ENCODE measurements at regions not wholly inside any gene's neighbourhood (a gene's known extent, or its start where the extent isn't known, plus 50 kb on each side); places are given as distances from the start of the nearest gene placed in this dataset.

DNA sequence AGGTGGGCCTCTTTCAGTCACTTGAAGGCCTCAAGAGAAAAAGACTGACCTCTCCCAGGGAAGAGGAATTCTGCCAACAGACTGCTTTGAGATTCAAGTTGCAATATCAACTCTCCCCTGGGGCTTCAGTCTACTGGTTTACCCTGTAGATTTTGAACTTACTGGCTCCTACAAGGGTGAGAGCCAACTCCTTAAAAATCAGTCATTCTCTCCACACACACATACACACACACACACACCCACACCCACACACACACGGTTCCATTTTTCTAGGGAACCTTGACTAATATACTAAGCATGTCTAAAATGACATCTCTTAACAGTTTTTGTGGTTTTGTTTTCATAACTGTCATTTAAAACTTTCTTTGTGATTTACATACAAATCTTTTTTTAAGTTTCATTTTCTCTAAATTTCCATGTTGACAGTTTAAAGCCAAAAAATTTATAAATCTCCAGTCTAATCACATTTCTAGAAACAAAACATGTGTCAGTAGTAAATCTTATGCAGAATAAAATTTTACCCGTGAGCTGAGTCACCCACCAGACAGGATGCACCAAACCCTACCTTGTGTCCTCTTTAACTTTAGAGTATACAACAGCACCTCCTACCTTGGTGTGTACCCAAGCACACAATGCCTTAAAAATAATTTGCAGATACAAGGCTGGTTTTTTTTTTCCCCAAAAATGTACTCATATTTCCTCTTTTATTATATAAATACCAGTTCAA lies 394.6 kb downstream of the AEBP2 start:
- no peak for DNase-seq

DNA sequence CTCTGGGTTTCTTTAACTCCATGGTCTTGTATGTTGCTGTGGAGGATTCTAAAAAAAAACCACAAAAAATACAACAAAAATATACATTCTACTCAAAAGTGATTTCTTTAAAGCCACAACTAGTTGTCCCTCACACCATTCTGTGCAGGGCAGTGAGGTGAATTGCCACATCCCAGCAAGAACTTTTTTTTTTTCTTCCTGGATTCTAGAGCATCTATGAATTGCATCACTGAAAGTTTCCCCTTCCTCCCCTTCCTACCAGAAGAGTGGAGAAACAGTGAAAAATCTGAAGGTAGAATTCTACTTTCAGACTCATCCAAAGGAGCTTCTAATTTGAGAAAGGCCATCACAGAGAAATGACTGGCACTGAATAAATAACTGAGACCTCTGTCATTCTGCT lies 395.3 kb downstream of the AEBP2 start:
- no peak for DNase-seq

DNA sequence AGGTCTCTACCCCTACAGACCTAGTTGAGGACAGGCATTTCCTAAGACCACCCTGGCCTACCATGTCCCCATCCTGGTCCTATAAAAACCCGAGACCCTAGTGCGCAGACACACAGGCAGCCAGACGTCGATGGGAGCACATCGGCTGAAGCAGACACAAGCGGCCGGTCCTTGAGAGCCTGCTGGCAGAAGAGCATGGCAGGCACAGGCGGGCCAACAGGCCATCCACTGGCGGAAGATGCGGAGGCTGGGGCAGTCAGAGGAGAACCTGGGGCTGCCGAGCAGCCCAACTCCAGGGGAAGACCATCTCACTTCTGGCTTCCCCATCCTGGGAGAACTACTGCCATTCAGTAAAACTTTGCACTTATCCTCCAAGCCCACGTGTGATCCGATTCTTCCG lies 396.8 kb downstream of the AEBP2 start:
- DNase-seq = no peak

DNA sequence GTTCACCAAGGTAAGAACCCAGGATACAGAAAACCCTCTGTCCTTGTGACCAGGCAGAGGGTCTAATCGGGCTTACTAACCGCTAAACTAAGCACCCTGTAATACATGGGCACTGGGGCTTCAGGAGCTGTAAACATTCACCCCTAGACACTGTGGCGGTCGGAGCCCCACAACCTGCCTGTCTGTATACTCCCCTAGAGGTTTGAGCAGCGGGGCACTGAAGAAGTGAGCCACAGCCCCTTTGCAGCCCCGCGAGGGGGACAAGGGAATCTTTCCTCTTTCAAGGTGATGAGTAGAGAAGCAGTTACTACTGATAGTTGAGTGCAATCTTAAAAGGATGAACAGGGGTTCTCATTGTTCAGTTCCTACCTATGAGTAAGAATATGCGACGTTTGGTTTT lies 397.2 kb downstream of the AEBP2 start:
- no peak for DNase-seq

DNA sequence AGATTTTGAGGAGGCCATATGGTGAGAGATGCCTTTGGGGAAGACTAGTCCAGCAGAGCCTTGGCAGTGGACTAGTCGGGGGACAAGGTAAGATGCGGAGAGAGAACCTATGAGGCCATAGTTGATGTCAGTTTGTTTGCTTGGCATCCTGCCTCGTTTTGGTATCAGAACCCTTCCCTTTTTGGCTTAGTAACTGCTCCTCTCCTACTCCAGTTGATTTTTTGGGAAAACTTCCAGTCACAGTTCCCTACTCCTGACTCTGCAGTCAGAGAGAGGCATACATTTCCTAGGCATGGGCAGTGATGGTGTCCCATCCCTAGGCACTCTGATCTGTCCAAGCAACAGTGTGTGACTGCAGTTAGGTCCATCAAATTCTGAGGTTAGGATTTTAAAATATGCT lies 398.3 kb downstream of the AEBP2 start:
- DNase-seq = no peak

DNA sequence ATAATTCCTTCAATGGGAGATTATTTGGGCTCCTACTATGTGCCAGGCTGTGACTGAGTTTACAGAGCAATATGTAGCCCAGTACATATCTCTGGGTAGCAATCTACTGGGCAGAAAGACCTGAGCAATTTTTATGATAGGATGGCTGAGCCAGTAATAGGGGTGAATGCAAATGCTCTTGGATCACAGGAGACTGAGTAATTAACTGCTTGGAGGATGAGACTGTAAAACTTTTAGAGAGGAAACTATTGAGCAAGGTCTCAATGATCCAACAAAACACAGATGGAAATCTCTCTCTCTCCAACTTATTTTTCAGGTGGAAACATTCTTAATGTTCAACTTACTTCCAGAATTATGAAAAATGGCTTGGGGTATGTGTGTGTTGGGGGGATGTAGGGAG lies 402.2 kb downstream of the AEBP2 start:
- no peak for DNase-seq

DNA sequence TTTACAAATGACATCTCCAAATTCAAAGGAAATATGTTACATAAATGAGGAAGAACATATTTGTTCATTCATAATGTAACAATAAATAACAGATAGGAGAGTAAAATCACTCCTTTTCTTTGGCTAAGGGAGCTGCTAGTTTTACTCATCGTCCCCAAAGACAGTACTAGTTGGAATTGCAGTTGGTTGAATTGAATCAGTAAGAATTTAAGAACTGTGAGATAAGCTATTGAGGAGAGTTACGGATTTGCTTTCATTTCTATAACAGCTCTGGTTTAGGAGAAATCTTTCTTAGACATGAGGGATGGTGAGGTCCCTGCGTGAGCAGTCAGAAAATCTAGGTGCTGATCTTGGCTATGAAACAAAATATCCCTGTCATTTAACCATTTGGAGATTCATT lies 402.8 kb downstream of the AEBP2 start:
- DNase-seq = no peak

DNA sequence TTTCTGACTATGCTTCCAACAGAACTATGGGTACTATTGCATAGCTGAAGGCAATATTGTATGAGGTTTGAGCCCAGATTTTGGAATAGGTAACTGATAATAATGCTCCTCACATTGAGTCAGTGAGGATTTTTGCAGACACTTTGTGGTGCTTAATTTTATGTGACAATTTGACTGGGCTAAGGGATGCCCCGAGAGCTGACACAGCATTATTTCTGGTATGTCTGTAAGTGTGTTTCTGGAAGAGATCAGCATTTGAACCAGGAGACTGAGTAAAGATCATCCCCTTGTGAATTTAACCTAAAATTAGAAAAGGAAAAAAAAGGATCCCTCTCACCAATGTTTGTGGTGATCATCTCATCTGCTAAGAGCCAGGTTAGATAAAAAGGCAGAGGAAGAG lies 404.9 kb downstream of the AEBP2 start:
- DNase-seq = no peak

DNA sequence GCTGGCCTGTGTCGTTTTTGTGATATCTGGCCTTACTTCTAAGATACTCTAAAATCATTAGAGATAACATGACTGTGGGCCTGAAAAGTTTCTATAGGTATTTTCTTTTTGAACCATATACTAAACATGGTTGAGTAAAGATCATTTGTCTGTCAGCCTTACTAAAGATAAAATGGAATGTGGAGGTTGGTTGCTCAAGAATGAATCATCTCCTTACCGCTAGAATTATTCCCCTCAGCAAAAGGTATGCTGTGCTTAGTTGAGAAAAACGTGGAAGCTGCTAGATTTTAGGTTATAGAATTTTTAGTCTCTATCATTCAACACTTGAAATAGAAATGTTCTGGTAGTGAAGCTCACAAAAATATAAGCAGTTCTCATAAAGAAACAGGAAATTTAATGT lies 407.3 kb downstream of the AEBP2 start:
- DNase-seq = no peak

DNA sequence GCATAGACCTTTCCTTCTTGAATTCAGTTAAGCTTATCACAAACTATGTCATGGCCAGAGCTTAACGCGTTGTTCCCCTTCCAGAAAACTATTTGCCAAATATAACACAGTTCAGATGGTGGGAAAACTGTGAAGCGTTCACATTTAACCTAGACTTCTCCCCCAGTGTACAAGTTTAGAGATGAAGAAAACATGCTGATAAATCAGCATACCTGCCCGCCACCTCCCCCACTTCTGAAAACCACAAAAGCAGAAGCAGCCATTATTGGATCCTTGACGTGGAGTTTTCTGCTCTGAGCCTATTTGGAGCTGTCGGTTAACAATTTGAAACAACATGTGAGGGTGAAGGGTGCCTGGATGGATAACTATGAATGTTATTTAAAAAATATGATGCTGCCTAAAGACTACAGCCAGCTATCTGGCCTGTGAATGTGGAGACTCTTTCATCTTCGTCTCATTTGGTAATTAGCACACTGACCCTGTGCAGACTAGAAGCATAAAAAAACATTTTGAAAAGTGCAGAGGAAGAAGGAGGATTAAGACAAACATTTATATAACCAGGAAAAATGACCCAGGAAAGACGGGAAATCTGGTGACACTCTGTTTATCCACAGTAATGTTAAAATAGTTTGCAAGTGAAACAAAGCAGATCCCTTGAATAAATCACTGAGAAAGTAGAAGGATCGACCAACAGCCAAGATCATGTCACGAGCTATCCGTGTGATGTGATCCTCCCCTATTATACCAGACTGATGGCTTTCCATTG lies 408.2 kb downstream of the AEBP2 start:
- DNase-seq = no peak

DNA sequence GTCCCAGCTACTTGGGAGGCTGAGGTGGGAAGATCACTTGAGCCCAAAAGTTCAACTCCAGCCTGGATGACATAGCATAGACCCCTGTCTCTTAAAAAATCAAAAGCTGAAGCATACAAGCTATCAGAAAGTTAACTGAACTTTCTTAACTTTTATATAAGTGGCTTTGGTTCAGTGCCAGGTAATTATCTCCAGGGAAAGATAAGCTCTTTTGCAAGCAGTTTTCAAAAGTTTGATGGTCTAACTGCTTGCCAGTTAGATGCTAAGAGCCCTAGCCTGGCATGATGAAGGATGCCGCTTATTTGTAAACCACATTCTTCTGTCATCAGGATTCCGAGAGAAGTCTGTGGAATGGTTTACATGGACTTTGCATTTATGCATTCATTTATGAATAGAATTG lies 409.1 kb downstream of the AEBP2 start:
- no peak for DNase-seq

DNA sequence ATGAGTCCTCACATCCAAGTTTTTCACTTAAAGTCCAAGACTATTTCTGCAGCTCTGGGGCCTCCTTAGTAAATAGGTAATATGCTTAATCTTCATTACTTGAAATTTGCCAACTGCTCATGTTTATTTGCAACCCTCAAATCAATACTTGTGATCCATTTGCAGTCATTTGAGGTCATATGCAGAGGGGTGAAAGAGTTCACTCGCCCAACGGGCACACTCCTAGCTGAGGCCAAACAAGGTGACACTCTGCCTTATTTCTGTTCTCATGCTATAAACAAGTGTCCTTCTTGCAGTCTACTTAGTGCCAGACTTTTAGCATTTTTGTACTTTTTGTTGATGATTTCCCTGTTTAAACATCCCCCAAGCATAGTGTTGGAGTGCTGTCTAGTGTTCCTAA lies 409.9 kb downstream of the AEBP2 start:
- DNase-seq = no peak

DNA sequence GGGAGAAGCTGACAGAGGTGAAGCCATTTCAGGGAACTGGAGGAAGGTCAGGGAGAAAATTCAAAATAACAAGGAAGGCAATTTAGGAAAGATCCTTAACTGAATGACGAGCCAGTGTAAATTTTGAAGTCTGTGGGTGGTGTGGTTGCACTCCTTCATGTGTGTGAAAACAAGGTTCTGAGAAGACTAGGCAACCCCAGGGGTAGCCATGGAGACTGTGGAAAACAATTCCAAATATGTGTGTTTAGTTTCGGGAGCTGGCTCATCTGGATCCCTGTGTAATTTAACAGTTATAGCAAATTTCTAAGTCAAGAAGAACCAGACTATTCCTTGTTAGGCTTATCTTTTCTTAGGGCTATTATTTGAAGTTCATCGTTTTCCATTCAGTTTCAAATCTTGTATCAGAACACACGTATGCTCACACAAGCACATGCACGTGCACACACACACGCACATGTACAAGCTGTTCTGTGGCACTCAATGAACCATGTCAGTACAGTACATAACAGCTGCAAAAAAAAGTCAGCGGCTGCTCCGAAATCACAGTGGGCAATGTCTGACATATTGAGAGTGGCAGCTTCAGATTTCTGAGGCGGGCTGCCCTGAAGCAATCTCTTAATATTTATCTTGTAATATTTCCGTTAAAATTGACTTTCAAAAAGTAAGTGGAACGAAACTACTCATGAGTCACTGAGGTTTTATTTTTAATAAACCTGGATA lies 411.2 kb downstream of the AEBP2 start:
- no peak for DNase-seq

DNA sequence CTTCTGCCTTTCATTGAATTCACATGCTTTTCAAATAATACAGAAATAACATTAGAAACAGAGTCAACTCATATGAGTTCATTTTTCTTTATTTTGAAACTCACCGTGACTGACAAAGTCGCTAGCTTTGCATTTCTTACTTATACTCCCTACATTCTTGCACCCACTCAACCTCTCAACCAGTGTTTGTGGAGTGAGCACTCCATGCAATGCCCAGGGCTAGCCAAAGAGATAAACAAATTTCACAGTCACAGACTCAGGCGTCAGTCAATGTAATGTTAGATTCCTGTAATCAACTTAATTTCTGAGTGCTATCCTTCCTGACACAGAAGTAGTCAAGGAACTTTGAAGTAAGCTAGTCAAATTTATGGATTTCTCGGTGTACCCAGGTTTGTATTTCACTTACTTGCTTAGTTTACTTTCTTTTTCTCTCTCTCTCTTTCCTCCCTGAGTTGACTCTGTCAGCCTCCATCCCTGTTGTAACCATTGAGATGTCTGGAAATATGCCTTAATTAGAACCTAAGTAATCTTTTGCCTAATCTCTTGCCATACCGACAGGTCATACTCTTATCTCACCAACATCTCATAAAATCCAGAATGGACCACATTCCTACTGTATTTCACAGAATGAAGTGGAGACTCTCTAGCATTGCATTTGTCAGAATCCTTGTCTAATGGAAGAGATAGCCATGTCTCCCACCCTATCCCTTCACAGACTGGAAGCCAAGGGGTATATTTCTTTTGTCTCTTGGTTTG lies 413.0 kb downstream of the AEBP2 start:
- no peak for DNase-seq

DNA sequence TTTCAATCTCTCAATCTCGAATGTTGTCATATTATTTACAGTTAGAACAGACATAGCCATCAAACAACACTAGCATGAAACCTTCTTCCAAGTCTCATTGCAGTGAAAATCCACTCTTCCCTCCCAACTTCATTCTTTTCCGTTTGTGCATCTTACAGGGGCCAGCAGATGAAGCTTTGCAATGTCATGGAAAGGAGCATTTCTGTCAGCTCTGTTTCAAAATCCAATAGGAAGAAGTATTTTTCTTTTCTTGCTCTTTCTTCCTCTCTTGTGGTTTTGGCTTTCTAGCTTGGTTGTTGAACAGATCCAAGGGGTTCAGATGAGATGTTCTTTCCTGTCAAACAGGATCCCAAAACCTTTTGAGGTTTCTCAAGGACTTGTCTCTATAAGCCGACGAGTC lies 416.6 kb downstream of the AEBP2 start:
- DNase-seq = no peak

DNA sequence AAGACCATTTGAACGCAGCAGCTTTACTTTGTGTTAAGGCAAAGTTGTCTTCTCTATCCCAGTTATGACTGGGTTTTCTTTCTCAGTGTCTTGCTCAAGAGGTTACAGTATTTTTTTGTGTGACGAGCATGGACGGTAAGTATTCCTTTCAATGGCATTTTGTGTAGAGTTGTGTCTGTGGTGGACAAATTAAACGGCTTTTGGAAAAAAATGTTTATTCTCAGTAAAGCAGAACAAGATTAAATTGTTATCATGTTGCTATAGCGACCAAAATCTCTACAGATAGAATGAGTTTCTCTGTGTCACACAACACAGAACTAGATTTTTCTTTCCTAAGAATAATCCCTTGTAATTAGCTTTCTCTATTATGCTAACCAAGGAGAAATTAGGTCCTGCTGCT lies 417.1 kb downstream of the AEBP2 start:
- DNase-seq = no peak

DNA sequence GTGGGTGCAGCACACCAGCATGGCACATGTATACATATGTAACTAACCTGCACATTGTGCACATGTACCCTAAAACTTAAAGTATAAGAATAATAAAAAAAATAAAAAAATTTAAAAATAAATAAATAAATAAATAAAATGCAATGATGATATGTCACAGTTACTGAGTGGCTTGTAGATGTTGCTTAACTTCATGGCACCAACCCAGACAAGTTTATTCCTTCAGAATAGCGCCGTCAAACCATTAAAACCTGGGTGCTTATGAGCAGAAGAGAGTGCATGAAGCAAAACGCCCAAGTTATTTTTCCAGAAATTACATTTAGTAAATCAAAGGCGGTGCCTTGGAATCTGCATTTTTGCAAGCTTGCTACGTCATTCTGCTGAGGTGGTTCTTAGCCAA lies 417.9 kb downstream of the AEBP2 start:
- no peak for DNase-seq

DNA sequence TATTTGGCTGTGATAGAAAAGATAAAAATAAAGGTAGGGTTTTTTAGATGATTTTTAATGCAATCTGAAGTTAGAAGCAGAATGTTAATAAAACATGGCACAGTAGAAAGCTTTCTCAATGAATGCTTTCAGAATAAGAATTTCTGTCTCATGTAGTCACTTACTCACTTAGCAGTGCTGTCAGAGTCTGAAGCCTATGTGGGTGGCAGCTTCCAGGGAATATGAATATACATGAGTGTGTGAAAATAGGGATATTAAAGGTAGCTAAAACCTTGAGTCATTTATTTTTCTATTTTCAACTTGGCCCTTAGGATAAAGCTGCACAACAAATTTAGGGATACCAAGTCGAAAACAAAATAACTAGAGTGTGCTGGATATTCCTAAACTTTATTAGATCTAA lies 427.9 kb downstream of the AEBP2 start:
- no peak for DNase-seq

DNA sequence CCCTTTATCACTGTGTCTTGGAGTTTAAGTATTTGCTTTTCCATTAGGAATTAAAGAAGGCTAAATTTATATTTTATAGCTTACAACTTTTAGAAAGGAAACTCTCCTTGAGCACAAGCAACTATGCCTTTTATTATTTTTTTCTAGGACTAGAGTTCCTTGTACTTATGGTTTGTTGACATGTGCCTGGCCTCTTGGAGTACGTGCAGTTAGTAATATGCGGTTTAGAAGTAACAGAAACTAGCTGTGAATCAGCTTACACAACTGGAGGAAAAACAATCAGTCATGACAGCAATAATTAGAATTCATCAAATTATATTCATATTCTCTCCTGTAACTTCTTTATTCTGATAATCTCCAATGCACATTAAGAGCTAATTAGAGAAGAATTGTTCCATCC lies 428.7 kb downstream of the AEBP2 start:
- DNase-seq = no peak

DNA sequence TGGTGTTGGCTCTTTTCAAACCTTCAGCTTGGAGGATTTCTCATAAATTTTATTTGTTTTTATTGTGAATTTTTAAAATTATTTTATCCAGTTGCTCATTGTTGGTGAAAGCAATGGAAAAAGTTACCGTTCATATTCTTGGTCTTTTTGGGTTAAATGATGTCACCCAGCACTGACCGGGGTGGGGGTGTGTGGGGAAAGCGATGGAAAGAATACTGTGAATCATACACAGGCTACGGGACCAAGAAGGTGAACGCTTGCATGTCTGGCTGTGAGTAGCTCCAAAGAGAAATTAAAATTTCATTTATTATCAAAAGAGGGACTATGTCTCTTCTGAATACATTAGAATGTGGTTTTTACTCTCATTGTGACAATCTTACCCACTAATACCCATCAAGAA lies 430.1 kb downstream of the AEBP2 start:
- DNase-seq = no peak

DNA sequence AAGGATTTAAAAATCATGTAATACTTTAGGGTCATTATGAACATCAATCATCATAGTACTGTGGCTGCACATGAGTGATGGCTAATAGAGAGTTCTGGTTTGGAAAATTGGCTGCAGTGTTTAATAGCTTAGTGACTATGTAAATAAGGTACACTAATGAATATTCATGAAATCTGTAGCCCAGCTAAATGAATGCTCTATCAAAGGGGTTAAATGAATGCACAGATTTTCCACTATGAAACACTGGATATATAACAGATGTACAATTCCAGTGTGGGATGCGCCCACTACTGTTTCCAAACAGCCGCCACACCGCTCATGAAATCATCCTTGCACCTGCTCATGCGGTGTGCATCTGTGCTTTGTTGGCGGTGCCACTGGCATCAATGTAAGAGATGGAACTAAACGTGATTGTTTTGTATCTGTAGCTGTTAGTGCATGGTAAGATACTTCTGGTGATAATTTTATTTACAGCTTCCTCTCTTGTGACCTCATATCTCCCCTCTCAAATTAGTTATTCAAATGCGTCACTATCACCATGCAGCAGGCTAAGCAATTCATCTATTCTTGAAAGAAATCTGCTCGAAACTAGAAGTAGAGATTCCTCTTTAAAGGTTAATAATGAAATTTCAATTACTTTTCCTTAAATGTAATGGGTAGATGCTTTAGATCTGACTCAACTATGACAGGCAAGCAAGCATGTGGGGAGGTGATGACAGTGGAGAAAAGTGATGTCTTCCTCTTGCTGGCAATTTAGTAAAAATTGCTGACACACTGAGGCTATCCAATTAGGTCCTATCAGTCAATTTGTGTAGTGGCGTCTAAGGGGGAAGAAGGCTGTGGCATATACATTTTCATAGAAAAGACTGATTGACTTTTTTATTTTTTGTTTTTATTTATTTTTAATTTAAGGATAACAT lies 433.6 kb downstream of the AEBP2 start:
- no peak for DNase-seq

DNA sequence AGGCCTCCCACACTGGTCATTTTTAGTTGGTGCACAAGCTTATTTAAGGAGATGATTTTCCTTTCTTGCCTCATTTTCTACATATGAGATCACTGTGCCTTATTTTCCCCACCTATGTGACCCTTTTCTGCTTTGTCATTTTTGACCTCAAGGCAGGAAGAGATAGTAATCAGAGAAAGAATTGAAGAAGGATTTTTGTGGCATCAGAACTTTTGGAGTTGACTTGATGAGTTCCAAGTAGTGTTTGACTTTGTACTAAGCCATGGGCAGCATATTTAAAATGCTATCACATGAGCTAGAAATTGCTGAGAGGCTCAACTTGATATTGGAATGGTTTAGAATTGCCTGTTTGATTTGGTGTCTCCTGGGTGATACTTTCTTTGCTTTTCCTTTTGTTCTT lies 440.8 kb downstream of the AEBP2 start:
- DNase-seq = no peak

Data from inflammatory macrophage (primary cell).